SK-N-SH (cell line): ENCODE measurements at regions not wholly inside any gene's neighbourhood (a gene's known extent, or its start where the extent isn't known, plus 50 kb on each side); places are given as distances from the start of the nearest gene placed in this dataset.

ENCODE experiments used
- CTCF ChIA-PET: fragments of 300-600, 350-600 bp; formaldehyde crosslinking; extraction: SDS; loops from one replicate; lab custom pipeline; 2021; lab: Yijun Ruan, JAX
- POLR2A ChIA-PET: fragments of 350-600 bp; sonication (Branson Sonifier 250); formaldehyde crosslinking; extraction: SDS; loops from one replicate; lab custom pipeline; 2020; ENCODE audit warnings: antibody characterized with exemption, inconsistent platforms; lab: Yijun Ruan, JAX
- DNase-seq: peaks from one replicate; pipeline ENCODE4 v3.0.0; 2012
- H2AFZ ChIP-seq: fragments of 200-600 bp; sonication (generic); 2 replicates; pipeline ENCODE4 v1.8.1; 2016; ENCODE audit warnings: antibody characterized with exemption, mild to moderate bottlenecking, low read depth
- H3F3A ChIP-seq: fragments of 200-600 bp; sonication (generic); replicated peaks from 2 replicates; pipeline ENCODE3; 2016; ENCODE audit warnings: antibody characterized with exemption, mild to moderate bottlenecking; ENCODE audit not compliant: insufficient read depth
- H3K27ac ChIP-seq, 2 experiments: fragments of 200-500 bp in 1 of 2; fragments of 200-600 bp in 1 of 2; sonication (Bioruptor generic) in 1 of 2; sonication (generic), shearing (Covaris generic) in 1 of 2; 2 replicates each; pipeline versions ENCODE4 v1.5.1 to v1.6.1; 2014 to 2016; ENCODE audit warnings: low read depth in 2 of 2, inconsistent platforms in 1 of 2, low read length in 1 of 2, mild to moderate bottlenecking in 1 of 2, mixed read lengths in 1 of 2
- H3K27me3 ChIP-seq: fragments of 200-600 bp; sonication (generic), shearing (Covaris generic); 2 replicates; pipeline ENCODE4 v1.6.1; 2016; ENCODE audit warnings: mixed run types; ENCODE audit not compliant: insufficient read depth
- H3K36me3 ChIP-seq, 2 experiments: fragments of 200-500 bp in 1 of 2; fragments of 200-600 bp in 1 of 2; sonication (Bioruptor generic) in 1 of 2; sonication (generic) in 1 of 2; replicated peaks in 1 of 2; 2 replicates each; pipeline versions ENCODE3 to v1.5.1; 2014 to 2016; ENCODE audit warnings: low read length in 1 of 2, mild to moderate bottlenecking in 1 of 2; ENCODE audit not compliant: insufficient read depth in 2 of 2, control insufficient read depth in 1 of 2
- H3K4me1 ChIP-seq, 2 experiments: fragments of 200-500 bp in 1 of 2; fragments of 200-600 bp in 1 of 2; sonication (Bioruptor generic) in 1 of 2; sonication (generic), shearing (Covaris generic) in 1 of 2; 2 replicates each; pipeline versions ENCODE4 v1.5.1 to v1.6.1; 2014 to 2016; ENCODE audit warnings: low read depth in 1 of 2, low read length in 1 of 2, mixed run types in 1 of 2; ENCODE audit not compliant: insufficient read depth in 2 of 2, control insufficient read depth in 1 of 2
- H3K4me2 ChIP-seq: fragments of 200-600 bp; sonication (generic), shearing (Covaris generic); 2 replicates; pipeline ENCODE4 v1.6.1; 2017; ENCODE audit warnings: mixed run types
- H3K4me3 ChIP-seq, 2 experiments: fragments of 200-500 bp in 1 of 2; fragments of 200-600 bp in 1 of 2; sonication (Bioruptor generic) in 1 of 2; sonication (generic), shearing (Covaris generic) in 1 of 2; 2 replicates each; pipeline versions ENCODE4 v1.5.1 to v1.8.1; 2014 to 2016; ENCODE audit warnings: low read depth in 2 of 2, inconsistent platforms in 1 of 2, low read length in 1 of 2, mild to moderate bottlenecking in 1 of 2, mixed read lengths in 1 of 2, moderate library complexity in 1 of 2
- H3K79me2 ChIP-seq: fragments of 200-600 bp; sonication (generic); 2 replicates; pipeline ENCODE4 v1.8.1; 2017; ENCODE audit warnings: mild to moderate bottlenecking; ENCODE audit not compliant: insufficient read depth
- H3K9ac ChIP-seq: fragments of 200-600 bp; sonication (generic); 2 replicates; pipeline ENCODE4 v1.6.1; 2017; ENCODE audit warnings: mixed run types
- H3K9me2 ChIP-seq: fragments of 200-600 bp; sonication (generic); 2 replicates; pipeline ENCODE4 v1.6.1; 2017; ENCODE audit warnings: mixed run types
- H3K9me3 ChIP-seq: fragments of 200-600 bp; sonication (generic); 2 replicates; pipeline ENCODE4 v1.6.1; 2017; ENCODE audit warnings: mixed run types, mild to moderate bottlenecking, moderate library complexity
- H4K20me1 ChIP-seq: fragments of 200-600 bp; sonication (generic); 2 replicates; pipeline ENCODE4 v1.6.1; 2017; ENCODE audit warnings: mild to moderate bottlenecking, mixed run types; ENCODE audit not compliant: insufficient read depth
- CTCF ChIP-seq: fragments of 200-600 bp; sonication (generic); IDR thresholded peaks from 2 replicates; pipeline ENCODE4 v1.6.1; 2017; ENCODE audit warnings: antibody characterized with exemption, mild to moderate bottlenecking, moderate library complexity
- EZH2phosphoT487 ChIP-seq: fragments of 200-600 bp; sonication (generic); IDR thresholded peaks from 2 replicates; pipeline ENCODE4 v1.6.1; 2017; ENCODE audit warnings: low read depth, mixed run types, mild to moderate bottlenecking, antibody characterized with exemption, moderate library complexity, borderline replicate concordance
- FOSL2 ChIP-seq: IDR thresholded peaks from 2 replicates; pipeline ENCODE4 v1.4.0; 2012; ENCODE audit warnings: low read depth, mild to moderate bottlenecking, moderate library complexity, borderline replicate concordance
- FOXJ3 ChIP-seq: sonication (generic); formaldehyde crosslinking; IDR thresholded peaks from 2 replicates; pipeline ENCODE4 v1.5.1; 2020; ENCODE audit warnings: mild to moderate bottlenecking, missing genetic modification reagents
- GABPA ChIP-seq: IDR thresholded peaks from 2 replicates; pipeline ENCODE4 v1.4.0; 2012; ENCODE audit warnings: low read depth, mild to moderate bottlenecking
- IRF3 ChIP-seq: fragments of 150-350 bp; IDR thresholded peaks from 2 replicates; pipeline ENCODE4 v1.6.1; 2016; ENCODE audit warnings: mild to moderate bottlenecking, low read depth, low read length
- JUND ChIP-seq: IDR thresholded peaks from 2 replicates; pipeline ENCODE4 v1.4.0; 2012
- MAX ChIP-seq: IDR thresholded peaks from 2 replicates; pipeline ENCODE4 v1.4.0; 2012; ENCODE audit warnings: low read depth
- MEF2A ChIP-seq: IDR thresholded peaks from 2 replicates; pipeline ENCODE4 v1.4.0; 2012; ENCODE audit warnings: low read depth, borderline replicate concordance
- NFIC ChIP-seq: IDR thresholded peaks from 2 replicates; pipeline ENCODE4 v1.4.0; 2012; ENCODE audit warnings: borderline replicate concordance
- PBX3 ChIP-seq: IDR thresholded peaks from 2 replicates; pipeline ENCODE4; 2012
- POLR2AphosphoS5 ChIP-seq: IDR thresholded peaks from 2 replicates; pipeline ENCODE4 v1.6.1; 2012; ENCODE audit warnings: low read depth, low read length
- REST ChIP-seq: IDR thresholded peaks from 2 replicates; pipeline ENCODE4 v1.6.1; 2012; ENCODE audit warnings: mild to moderate bottlenecking, low read depth, low read length, moderate library complexity
- RFX5 ChIP-seq: IDR thresholded peaks from 2 replicates; pipeline ENCODE4 v1.6.1; 2012; ENCODE audit warnings: mild to moderate bottlenecking, improper control_type of control experiment, low read length
- RXRA ChIP-seq: IDR thresholded peaks from 2 replicates; pipeline ENCODE4 v1.4.0; 2012; ENCODE audit warnings: low read depth, mild to moderate bottlenecking, borderline replicate concordance
- SMC3 ChIP-seq: IDR thresholded peaks from 2 replicates; pipeline ENCODE4 v1.6.1; 2012; ENCODE audit warnings: low read depth, low read length, improper control_type of control experiment
- TAF1 ChIP-seq: IDR thresholded peaks from 2 replicates; pipeline ENCODE4 v1.6.1; 2012; ENCODE audit warnings: low read depth, mild to moderate bottlenecking, low read length, moderate library complexity, borderline replicate concordance
- TEAD4 ChIP-seq: IDR thresholded peaks from 2 replicates; pipeline ENCODE4 v1.4.0; 2012; ENCODE audit warnings: mild to moderate bottlenecking, borderline replicate concordance; ENCODE audit not compliant: insufficient read depth
- USF1 ChIP-seq: IDR thresholded peaks from 2 replicates; pipeline ENCODE4 v1.4.0; 2012; ENCODE audit warnings: low read depth, borderline replicate concordance
- YY1 ChIP-seq: IDR thresholded peaks from 2 replicates; pipeline ENCODE4 v1.4.0; 2012; ENCODE audit warnings: low read depth, mild to moderate bottlenecking
- WGBS: methylation state at CpG from one replicate; pipeline ENCODE4 v1.1.6; 2017; ENCODE audit warnings: low lambda C conversion rate; 5-methylcytosine and 5-hydroxymethylcytosine counted together

GRCh38 chr2:120402508-120402907 is 56.6 kb downstream of the INHBB start:
- Histone ChIP-seq H3K4me3 (no peak overlapping the region), H3K9me3 (no peaks in the 10 kb centered on the region), H2AFZ (no peak overlapping the region), H4K20me1 (no peaks in the 10 kb centered on the region), H3K36me3 (no peaks in the 10 kb centered on the region), H3K4me2 (no peak overlapping the region), H3K9ac (no peak overlapping the region), H3K27me3 (no peaks in the 10 kb centered on the region; the same call in 1 of the 2 replicates), H3K27ac (no peak overlapping the region), H3K79me2 (no peaks in the 10 kb centered on the region), H3K4me1 (no peaks in the 10 kb centered on the region), H3F3A (no peaks in the 10 kb centered on the region), H3K9me2 (no peaks in the 10 kb centered on the region)
- POLR2A ChIA-PET, result no interaction called here
- DNase-seq, result no peak
- 70% methylated on average over 6 of the region's 6 CpGs for WGBS
- CTCF ChIA-PET, result no interaction called here
- TF ChIP-seq JUND (no peak), MEF2A (no peak), RFX5 (no peak), GABPA (no peak), IRF3 (no peak), REST (no peak), RXRA (no peak), TAF1 (no peak), NFIC (no peak), USF1 (no peak), SMC3 (no peak), POLR2AphosphoS5 (no peak), YY1 (no peak), EZH2phosphoT487 (no peak), PBX3 (no peak), FOSL2 (no peak), FOXJ3 (CRISPR knock-in tag) (no peak), CTCF (no peak), TEAD4 (no peak), MAX (no peak)
